ENCODE measurements at regions not wholly inside any gene's neighbourhood (a gene's known extent, or its start where the extent isn't known, plus 50 kb on each side); places are given as distances from the start of the nearest gene placed in this dataset.

GRCh38 chr20:54283253-54283652 is 75.4 kb downstream of the PFDN4 start:
- TF ChIP-seq EZH2 (IDR thresholded peaks at IDR 0.05; ENCODE audit: low read length) (no peak), CTCF (optimal IDR thresholded peaks at IDR 0.05 in 1 of 3, IDR thresholded peaks at IDR 0.05 in 1 of 3, conservative IDR thresholded peaks at IDR 0.05 in 1 of 3; ENCODE audit: extremely low read depth in 1 of 3, insufficient read depth in 2 of 3, low read length in 3 of 3) (no peak)

All from keratinocyte (primary cell).